Thoracic aorta (tissue), 2 donors: ENCODE measurements at regions not wholly inside any gene's neighbourhood (a gene's known extent, or its start where the extent isn't known, plus 50 kb on each side); places are given as distances from the start of the nearest gene placed in this dataset.

Experiments used
- ATAC-seq: fragments of 150-250 bp; one replicate; pipeline ENCODE4 v1.8.0; 2017; ENCODE audit warnings: low read depth; ENCODE audit not compliant: insufficient number of reproducible peaks, low FRiP score
- DNase-seq: peaks from one replicate; pipeline ENCODE4 v3.0.0-alpha.2; 2020; ENCODE audit warnings: low spot score
- H3K27ac ChIP-seq, 2 donors: fragments of 200-600 bp; sonication (generic); 1 replicate in 1 of 2; 2 replicates in 1 of 2; pipeline ENCODE4 v1.5.1; 2016; ENCODE audit warnings: mild to moderate bottlenecking in 2 of 2, moderate library complexity in 2 of 2
- H3K27me3 ChIP-seq: fragments of 200-600 bp; sonication (generic); replicated peaks from 2 replicates; pipeline ENCODE4 v1.6.0; 2016; ENCODE audit warnings: mild to moderate bottlenecking; ENCODE audit not compliant: insufficient read depth
- H3K36me3 ChIP-seq: fragments of 200-600 bp; sonication (generic); one replicate; pipeline ENCODE4 v1.5.1; 2016
- H3K4me1 ChIP-seq, 2 donors: fragments of 200-600 bp; sonication (generic); 1 replicate in 1 of 2; 2 replicates in 1 of 2; pipeline versions ENCODE4 v1.5.1 to v1.6.0; 2016; ENCODE audit warnings: low read depth in 2 of 2, mild to moderate bottlenecking in 1 of 2; ENCODE audit not compliant: control insufficient read depth in 1 of 2
- H3K4me3 ChIP-seq: fragments of 200-600 bp; sonication (generic); 2 replicates; pipeline ENCODE4 v1.5.1; 2016; ENCODE audit warnings: mild to moderate bottlenecking
- H3K9me3 ChIP-seq: fragments of 200-600 bp; sonication (generic); 2 replicates; pipeline ENCODE4 v1.5.1; 2016
- TF ChIP-seq, protein P1 (sequence below): fragments of 200-600 bp; sonication (generic); IDR thresholded peaks from one replicate; pipeline ENCODE4 v1.5.1; 2019; ENCODE audit warnings: antibody characterized with exemption

DNA sequence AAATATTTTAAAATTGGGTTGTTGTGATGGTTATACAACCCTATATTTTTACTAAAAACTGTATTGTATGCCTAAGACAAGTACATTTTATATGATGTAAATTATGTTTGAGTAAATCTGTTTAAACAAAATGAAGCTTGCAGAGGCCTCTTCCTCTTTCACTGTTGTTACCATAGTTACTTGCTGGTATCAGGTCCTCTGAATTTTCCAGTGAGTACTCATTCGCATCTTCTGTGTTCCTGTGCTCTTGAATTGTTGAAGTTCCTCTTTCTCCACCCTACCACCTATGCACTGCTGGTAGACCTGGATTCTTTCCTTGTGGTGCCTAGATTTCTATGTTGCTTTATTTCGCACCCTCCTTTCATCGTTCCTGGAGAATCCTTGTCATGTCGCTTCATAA, 938.5 kb upstream of the ACO1 start:
- TF ChIP-seq, protein P1, sequence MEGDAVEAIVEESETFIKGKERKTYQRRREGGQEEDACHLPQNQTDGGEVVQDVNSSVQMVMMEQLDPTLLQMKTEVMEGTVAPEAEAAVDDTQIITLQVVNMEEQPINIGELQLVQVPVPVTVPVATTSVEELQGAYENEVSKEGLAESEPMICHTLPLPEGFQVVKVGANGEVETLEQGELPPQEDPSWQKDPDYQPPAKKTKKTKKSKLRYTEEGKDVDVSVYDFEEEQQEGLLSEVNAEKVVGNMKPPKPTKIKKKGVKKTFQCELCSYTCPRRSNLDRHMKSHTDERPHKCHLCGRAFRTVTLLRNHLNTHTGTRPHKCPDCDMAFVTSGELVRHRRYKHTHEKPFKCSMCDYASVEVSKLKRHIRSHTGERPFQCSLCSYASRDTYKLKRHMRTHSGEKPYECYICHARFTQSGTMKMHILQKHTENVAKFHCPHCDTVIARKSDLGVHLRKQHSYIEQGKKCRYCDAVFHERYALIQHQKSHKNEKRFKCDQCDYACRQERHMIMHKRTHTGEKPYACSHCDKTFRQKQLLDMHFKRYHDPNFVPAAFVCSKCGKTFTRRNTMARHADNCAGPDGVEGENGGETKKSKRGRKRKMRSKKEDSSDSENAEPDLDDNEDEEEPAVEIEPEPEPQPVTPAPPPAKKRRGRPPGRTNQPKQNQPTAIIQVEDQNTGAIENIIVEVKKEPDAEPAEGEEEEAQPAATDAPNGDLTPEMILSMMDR: no peak
- Histone ChIP-seq H3K4me1 (no peaks in the 10 kb centered on the region), H3K27ac (no peak overlapping the region), H3K36me3 (no peaks in the 10 kb centered on the region), H3K27me3 (no peaks in the 10 kb centered on the region), H3K9me3 (no peaks in the 10 kb centered on the region), H3K4me3 (no peak overlapping the region)
- ATAC-seq (no peak), DNase-seq (no peak)

DNA sequence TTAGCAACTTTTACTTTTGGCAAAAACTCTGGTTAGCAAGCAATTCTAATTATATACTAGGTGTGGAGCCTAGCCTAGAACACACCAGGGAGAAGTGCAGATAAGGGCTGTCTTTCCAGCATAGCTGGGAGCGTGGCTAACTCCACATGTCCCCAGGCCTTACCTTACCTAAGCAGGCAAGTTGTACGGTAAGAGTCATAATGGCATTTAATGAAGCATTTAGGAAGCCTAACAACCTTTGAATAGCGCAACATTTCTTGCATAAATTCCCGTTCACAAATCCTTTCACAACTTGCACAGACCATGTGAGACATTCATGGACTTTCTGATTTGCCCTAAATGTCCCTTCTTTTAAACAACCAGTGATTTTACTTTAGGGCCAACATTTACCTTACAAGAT, 917.4 kb upstream of the ACO1 start:
- ATAC-seq (no peak), DNase-seq (no peak)
- TF ChIP-seq, protein P1: no peak
- Histone ChIP-seq H3K27me3 (no peaks in the 10 kb centered on the region), H3K4me3 (no peak overlapping the region), H3K4me1 (no peaks in the 10 kb centered on the region), H3K36me3 (no peaks in the 10 kb centered on the region), H3K9me3 (no peaks in the 10 kb centered on the region), H3K27ac (no peak overlapping the region)

DNA sequence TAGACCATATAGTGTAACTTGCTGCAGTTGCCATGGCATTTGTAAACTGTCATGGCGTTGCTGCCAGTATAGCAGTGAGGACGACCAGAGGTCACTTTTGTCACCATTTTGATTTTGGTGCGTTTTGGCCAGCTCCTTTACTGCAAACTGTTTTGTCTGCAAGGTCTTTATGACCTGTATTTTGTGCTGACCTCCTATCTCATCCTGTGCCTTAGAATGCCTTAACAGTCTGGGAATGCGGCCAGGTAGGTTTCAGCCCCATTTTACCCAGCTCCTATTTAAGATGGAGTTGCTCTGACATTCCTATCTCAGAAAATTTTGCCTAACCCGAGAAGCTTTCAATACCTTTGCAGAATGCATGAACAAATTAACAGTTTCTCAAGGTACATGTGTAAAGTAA, 914.4 kb upstream of the ACO1 start:
- no peak overlapping the region for H3K27ac ChIP-seq
- no peak overlapping the region for H3K4me3 ChIP-seq
- DNase-seq (no peak), ATAC-seq (no peak)
- TF ChIP-seq, protein P1: no peak
- no peaks in the 10 kb centered on the region for H3K27me3 ChIP-seq
- H3K9me3 ChIP-seq: no peaks in the 10 kb centered on the region
- no peaks in the 10 kb centered on the region for H3K36me3 ChIP-seq
- no peaks in the 10 kb centered on the region for H3K4me1 ChIP-seq

DNA sequence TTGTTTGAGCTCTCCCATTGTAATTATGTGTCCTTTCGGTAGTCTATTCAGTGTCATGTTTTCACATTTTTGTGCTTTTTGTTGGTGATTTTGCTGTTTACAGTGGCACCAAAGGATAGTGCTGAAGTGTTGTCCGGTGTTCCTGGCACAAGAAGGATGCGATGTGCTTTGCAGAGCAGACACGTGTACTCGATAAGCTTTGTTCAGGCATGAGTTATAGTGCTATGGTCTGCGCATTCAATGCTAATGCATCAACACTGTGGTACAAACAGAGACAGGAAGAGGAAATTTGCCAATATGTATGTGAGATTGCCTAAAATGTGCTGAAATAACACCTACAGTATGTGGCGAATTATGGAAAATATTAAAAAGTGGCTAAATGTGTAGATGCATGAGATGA, 913.4 kb upstream of the ACO1 start:
- TF ChIP-seq, protein P1: no peak
- Histone ChIP-seq H3K4me3 (no peak overlapping the region), H3K9me3 (no peaks in the 10 kb centered on the region), H3K27ac (no peak overlapping the region), H3K4me1 (no peaks in the 10 kb centered on the region), H3K27me3 (no peaks in the 10 kb centered on the region), H3K36me3 (no peaks in the 10 kb centered on the region)
- ATAC-seq (no peak), DNase-seq (no peak)

DNA sequence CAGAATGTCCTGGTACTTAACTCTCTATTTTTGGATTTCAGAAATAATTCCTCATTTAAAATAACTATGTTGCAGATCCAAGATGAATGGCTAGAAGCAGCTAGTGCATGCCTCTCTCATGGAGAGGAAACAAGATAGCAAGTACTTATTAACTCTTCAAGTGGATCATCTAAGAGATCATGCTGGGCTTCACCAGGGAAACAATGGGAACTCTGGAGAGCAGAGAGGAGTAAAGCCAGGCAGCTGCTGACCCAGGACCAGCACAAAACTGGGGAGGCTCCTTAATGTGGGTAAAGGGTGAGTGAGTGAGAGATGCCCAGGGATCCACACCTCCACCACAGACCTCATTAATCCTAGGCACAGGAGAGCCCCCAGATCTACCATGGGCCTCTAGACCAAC, 897.8 kb upstream of the ACO1 start:
- no peaks in the 10 kb centered on the region for H3K27me3 ChIP-seq
- no peaks in the 10 kb centered on the region for H3K36me3 ChIP-seq
- H3K4me1 ChIP-seq: no peaks in the 10 kb centered on the region
- H3K27ac ChIP-seq: no peak overlapping the region
- H3K9me3 ChIP-seq: no peaks in the 10 kb centered on the region
- H3K4me3 ChIP-seq: no peak overlapping the region
- ATAC-seq: no peak
- TF ChIP-seq, protein P1: no peak
- no peak for DNase-seq
